CD4-positive, alpha-beta memory T cell (primary cell): ENCODE measurements at regions not wholly inside any gene's neighbourhood (a gene's known extent, or its start where the extent isn't known, plus 50 kb on each side); places are given as distances from the start of the nearest gene placed in this dataset.

ENCODE experiments used
- CTCF ChIA-PET: fragments of 350-600 bp; sonication (Branson Sonifier 250); formaldehyde crosslinking; loops from one replicate; lab custom pipeline; 2021; ENCODE audit warnings: inconsistent platforms; ENCODE audit not compliant: partially characterized antibody; lab: Charles Lee
- POLR2A ChIA-PET: fragments of 350-600 bp; sonication (Branson Sonifier 250); formaldehyde crosslinking; loops from one replicate; lab custom pipeline; 2021; ENCODE audit not compliant: partially characterized antibody; lab: Charles Lee
- DNase-seq, 5 donors: peaks; one replicate each; pipeline versions ENCODE4 v3.0.0 to v3.0.0-alpha.2; 2020 to 2022; ENCODE audit warnings: mixed read lengths in 1 of 5
- H3K27ac ChIP-seq: one replicate; pipeline ENCODE4 v1.7.0; 2013; ENCODE audit warnings: low read depth, low read length
- H3K27me3 ChIP-seq: 2 replicates; pipeline ENCODE4 v1.7.0; 2013; ENCODE audit warnings: mild to moderate bottlenecking, low read length, moderate library complexity; ENCODE audit not compliant: insufficient read depth
- H3K36me3 ChIP-seq: 2 replicates; pipeline ENCODE4 v1.7.0; 2013; ENCODE audit warnings: mild to moderate bottlenecking, low read length, moderate library complexity; ENCODE audit not compliant: insufficient read depth
- H3K4me1 ChIP-seq: 2 replicates; pipeline ENCODE4 v1.7.0; 2013; ENCODE audit warnings: mild to moderate bottlenecking, low read length, moderate library complexity; ENCODE audit not compliant: insufficient read depth
- H3K4me3 ChIP-seq, 2 donors: one replicate each; pipeline ENCODE4 v1.7.0; 2013; ENCODE audit warnings: low read length in 2 of 2, mild to moderate bottlenecking in 1 of 2
- H3K9me3 ChIP-seq, 2 donors: one replicate each; pipeline ENCODE4 v1.7.0; 2013; ENCODE audit warnings: low read length in 2 of 2, control low read depth in 1 of 2; ENCODE audit not compliant: control insufficient read depth in 1 of 2
- H3K27ac Mint-ChIP-seq, 7 donors: one replicate each; pipeline ENCODE4 v1.8.0; 2020 to 2021; ENCODE audit warnings: mixed read lengths in 7 of 7, mild to moderate bottlenecking in 6 of 7, inconsistent platforms in 3 of 7, moderate library complexity in 3 of 7
- H3K27me3 Mint-ChIP-seq, 2 donors: one replicate each; pipeline ENCODE4 v1.8.0; 2020 to 2021; ENCODE audit warnings: mixed read lengths in 2 of 2
- H3K36me3 Mint-ChIP-seq, 2 donors: one replicate each; pipeline ENCODE4 v1.8.0; 2020 to 2021; ENCODE audit warnings: mixed read lengths in 2 of 2, inconsistent platforms in 1 of 2, mild to moderate bottlenecking in 1 of 2
- H3K4me1 Mint-ChIP-seq, 4 donors: one replicate each; pipeline ENCODE4 v1.8.0; 2020 to 2021; ENCODE audit warnings: mixed read lengths in 4 of 4, mild to moderate bottlenecking in 1 of 4
- H3K4me3 Mint-ChIP-seq, 8 donors: one replicate each; pipeline ENCODE4 v1.8.0; 2020 to 2021; ENCODE audit warnings: mixed read lengths in 8 of 8, mild to moderate bottlenecking in 7 of 8, moderate library complexity in 6 of 8, inconsistent platforms in 3 of 8
- H3K9me3 Mint-ChIP-seq, 8 donors: one replicate each; pipeline ENCODE4 v1.8.0; 2020 to 2021; ENCODE audit warnings: mixed read lengths in 8 of 8, mild to moderate bottlenecking in 5 of 8, inconsistent platforms in 3 of 8, moderate library complexity in 1 of 8
- intact Hi-C: fragments of 100-400 bp; cut with micrococcal nuclease; formaldehyde crosslinking; loops from one replicate; pipeline ENCODE4 v1.15.1; 2023

DNA sequence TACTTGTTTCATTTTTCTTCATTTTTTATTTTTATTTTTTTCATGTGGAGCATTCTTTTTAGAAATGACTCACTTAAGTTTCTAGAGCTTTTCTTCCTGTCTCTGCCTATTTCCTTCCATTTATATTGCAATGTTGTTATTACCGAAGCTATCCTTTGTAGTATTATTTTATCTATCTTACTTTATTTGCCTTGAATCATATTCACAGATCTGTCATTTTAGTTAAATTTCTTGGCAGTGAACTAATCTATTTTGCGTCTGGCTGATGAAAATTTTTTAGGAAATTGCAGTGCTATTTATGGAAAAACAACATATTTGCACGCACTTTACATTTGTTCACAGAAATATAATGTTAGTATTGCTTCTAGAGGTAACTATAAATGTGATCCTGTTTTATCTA is 956.9 kb upstream of the SLC39A10 start:
- Mint-ChIP-seq H3K27ac (no peak overlapping the region), H3K4me1 (no peaks in the 10 kb centered on the region), H3K27me3 (peaks cover 0 to 1% of the 10 kb centered on the region in 2 donors), H3K36me3 (no peaks in the 10 kb centered on the region), H3K4me3 (no peak overlapping the region), H3K9me3 (peaks cover 0 to 5% (median 1%) of the 10 kb centered on the region in 8 donors)
- DNase-seq, result no peak
- Histone ChIP-seq H3K27ac (no peak overlapping the region), H3K27me3 (no peaks in the 10 kb centered on the region), H3K9me3 (no peaks in the 10 kb centered on the region), H3K36me3 (no peaks in the 10 kb centered on the region), H3K4me3 (no peak overlapping the region), H3K4me1 (no peaks in the 10 kb centered on the region)
- intact Hi-C loops, result no loop called here
- ChIA-PET CTCF (no interaction called here), POLR2A (no interaction called here)

GRCh38 chr2:194698012-194698411 is 959.0 kb upstream of the SLC39A10 start:
- no peaks in the 10 kb centered on the region for H3K9me3 ChIP-seq
- no peaks in the 10 kb centered on the region for H3K36me3 ChIP-seq
- no peaks in the 10 kb centered on the region for H3K4me1 ChIP-seq
- Mint-ChIP-seq H3K36me3 (no peaks in the 10 kb centered on the region), H3K27me3 (peaks cover 0 to 1% of the 10 kb centered on the region in 2 donors), H3K9me3 (peaks cover 0 to 5% (median 2%) of the 10 kb centered on the region in 8 donors), H3K4me3 (no peak overlapping the region), H3K4me1 (no peaks in the 10 kb centered on the region), H3K27ac (no peak overlapping the region)
- no peak overlapping the region for H3K4me3 ChIP-seq
- POLR2A ChIA-PET, result no interaction called here
- no peak overlapping the region for H3K27ac ChIP-seq
- CTCF ChIA-PET, result no interaction called here
- intact Hi-C loops, result no loop called here
- no peaks in the 10 kb centered on the region for H3K27me3 ChIP-seq
- no peak for DNase-seq

GRCh38 chr2:194697439-194697838 is 959.6 kb upstream of the SLC39A10 start:
- intact Hi-C loops, result no loop called here
- no peaks in the 10 kb centered on the region for H3K27me3 ChIP-seq
- Mint-ChIP-seq H3K4me1 (no peaks in the 10 kb centered on the region), H3K27me3 (peaks cover 0 to 1% of the 10 kb centered on the region in 2 donors), H3K9me3 (peaks cover 0 to 5% (median 2%) of the 10 kb centered on the region in 8 donors), H3K36me3 (no peaks in the 10 kb centered on the region), H3K27ac (no peak overlapping the region), H3K4me3 (no peak overlapping the region)
- H3K27ac ChIP-seq, result no peak overlapping the region
- CTCF ChIA-PET, result no interaction called here
- no peak for DNase-seq
- H3K9me3 ChIP-seq, result no peaks in the 10 kb centered on the region
- H3K4me1 ChIP-seq, result no peaks in the 10 kb centered on the region
- POLR2A ChIA-PET, result no interaction called here
- no peak overlapping the region for H3K4me3 ChIP-seq
- no peaks in the 10 kb centered on the region for H3K36me3 ChIP-seq

GRCh38 chr2:194696690-194697089 is 960.3 kb upstream of the SLC39A10 start:
- no peak for DNase-seq
- H3K9me3 ChIP-seq, result no peaks in the 10 kb centered on the region
- Mint-ChIP-seq H3K9me3 (peaks cover 0 to 5% (median 2%) of the 10 kb centered on the region in 8 donors), H3K36me3 (no peaks in the 10 kb centered on the region), H3K4me3 (no peak overlapping the region), H3K27ac (no peak overlapping the region), H3K4me1 (no peaks in the 10 kb centered on the region), H3K27me3 (peaks cover 0 to 1% of the 10 kb centered on the region in 2 donors)
- H3K27me3 ChIP-seq, result no peaks in the 10 kb centered on the region
- no peak overlapping the region for H3K27ac ChIP-seq
- intact Hi-C loops, result no loop called here
- no peak overlapping the region for H3K4me3 ChIP-seq
- no peaks in the 10 kb centered on the region for H3K36me3 ChIP-seq
- no peaks in the 10 kb centered on the region for H3K4me1 ChIP-seq
- ChIA-PET CTCF (no interaction called here), POLR2A (no interaction called here)

- POLR2A ChIA-PET, result no interaction called here
- H3K36me3 Mint-ChIP-seq, result no peaks in the 10 kb centered on the region
- Histone ChIP-seq H3K4me1 (no peaks in the 10 kb centered on the region), H3K27me3 (no peaks in the 10 kb centered on the region), H3K27ac (no peak overlapping the region), H3K4me3 (no peak overlapping the region), H3K9me3 (no peaks in the 10 kb centered on the region), H3K36me3 (no peaks in the 10 kb centered on the region)
- H3K9me3 Mint-ChIP-seq, result peaks cover 0 to under 1% (median 0%) of the 10 kb centered on the region in 8 donors
- no peak overlapping the region for H3K27ac Mint-ChIP-seq
- no peak overlapping the region for H3K4me3 Mint-ChIP-seq
- no peaks in the 10 kb centered on the region for H3K4me1 Mint-ChIP-seq
- CTCF ChIA-PET, result no interaction called here
- DNase-seq, result no peak
- intact Hi-C loops, result no loop called here
- peaks cover 0 to 1% of the 10 kb centered on the region in 2 donors for H3K27me3 Mint-ChIP-seq
Observed at GRCh38 chr2:194686569-194686968, 970.5 kb upstream of the SLC39A10 start.

- POLR2A ChIA-PET, result no interaction called here
- no peak overlapping the region for H3K4me3 Mint-ChIP-seq
- no peak overlapping the region for H3K4me3 ChIP-seq
- no peaks in the 10 kb centered on the region for H3K9me3 ChIP-seq
- H3K4me1 Mint-ChIP-seq, result no peaks in the 10 kb centered on the region
- no peak for DNase-seq
- H3K27me3 Mint-ChIP-seq, result peaks cover 0 to 1% of the 10 kb centered on the region in 2 donors
- CTCF ChIA-PET, result no interaction called here
- H3K4me1 ChIP-seq, result no peaks in the 10 kb centered on the region
- no peaks in the 10 kb centered on the region for H3K36me3 Mint-ChIP-seq
- H3K36me3 ChIP-seq, result no peaks in the 10 kb centered on the region
- H3K9me3 Mint-ChIP-seq, result no peaks in the 10 kb centered on the region
- no peaks in the 10 kb centered on the region for H3K27me3 ChIP-seq
- no peak overlapping the region for H3K27ac Mint-ChIP-seq
- H3K27ac ChIP-seq, result no peak overlapping the region
- intact Hi-C loops, result no loop called here
Observed at GRCh38 chr2:194674043-194674442, 983.0 kb upstream of the SLC39A10 start.

DNA sequence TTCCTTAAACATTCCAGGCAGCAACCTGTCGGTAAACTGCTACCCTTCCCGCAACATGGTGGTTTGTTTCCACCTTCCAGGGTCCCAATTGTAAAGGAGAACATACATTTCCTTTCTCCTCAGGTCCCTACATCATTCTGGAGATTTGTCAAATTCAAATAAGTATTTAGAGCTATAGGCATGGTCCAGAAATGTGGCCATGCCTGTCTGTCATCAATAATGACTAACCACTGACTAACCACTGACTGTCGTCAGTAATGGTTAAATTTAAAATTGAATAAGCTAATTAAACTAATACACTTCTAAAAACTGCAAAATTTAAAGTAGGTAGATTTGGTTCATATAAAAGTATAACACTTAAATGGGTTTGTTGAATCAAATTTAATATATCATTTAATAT is 984.0 kb upstream of the SLC39A10 start:
- ChIA-PET CTCF (no interaction called here), POLR2A (no interaction called here)
- no peaks in the 10 kb centered on the region for H3K27me3 ChIP-seq
- H3K36me3 ChIP-seq, result no peaks in the 10 kb centered on the region
- peaks cover 1% of the 10 kb centered on the region in 2 donors for H3K27me3 Mint-ChIP-seq
- H3K9me3 ChIP-seq, result no peaks in the 10 kb centered on the region
- H3K4me1 ChIP-seq, result no peaks in the 10 kb centered on the region
- H3K4me3 Mint-ChIP-seq, result no peak overlapping the region
- H3K4me1 Mint-ChIP-seq, result no peaks in the 10 kb centered on the region
- no peak overlapping the region for H3K27ac ChIP-seq
- no peaks in the 10 kb centered on the region for H3K36me3 Mint-ChIP-seq
- no peak for DNase-seq
- H3K9me3 Mint-ChIP-seq, result no peaks in the 10 kb centered on the region
- intact Hi-C loops, result no loop called here
- no peak overlapping the region for H3K27ac Mint-ChIP-seq
- no peak overlapping the region for H3K4me3 ChIP-seq

- Mint-ChIP-seq H3K36me3 (no peaks in the 10 kb centered on the region), H3K4me3 (no peak overlapping the region), H3K27ac (no peak overlapping the region), H3K4me1 (no peaks in the 10 kb centered on the region), H3K27me3 (no peaks in the 10 kb centered on the region), H3K9me3 (no peaks in the 10 kb centered on the region)
- no peaks in the 10 kb centered on the region for H3K4me1 ChIP-seq
- H3K4me3 ChIP-seq, result no peak overlapping the region
- H3K27ac ChIP-seq, result no peak overlapping the region
- DNase-seq, result no peak
- H3K27me3 ChIP-seq, result no peaks in the 10 kb centered on the region
- POLR2A ChIA-PET, result no interaction called here
- CTCF ChIA-PET, result no interaction called here
- no peaks in the 10 kb centered on the region for H3K36me3 ChIP-seq
- H3K9me3 ChIP-seq, result no peaks in the 10 kb centered on the region
- intact Hi-C loops, result no loop called here
Observed at GRCh38 chr2:194661431-194661830, 995.6 kb upstream of the SLC39A10 start.
